GM21825 (cell line): ENCODE measurements at regions not wholly inside any gene's neighbourhood (a gene's known extent, or its start where the extent isn't known, plus 50 kb on each side); places are given as distances from the start of the nearest gene placed in this dataset.
"Not testable (repeated sequence)": the region's sequence is repeated elsewhere in the genome, so short reads cannot be mapped to it uniquely, and the experiment has no call there.

Source experiments
- ATAC-seq: cut with Tn5 transposase; IDR thresholded peaks from one replicate; pipeline ENCODE4 v1.9.1; 2021; ENCODE audit warnings: mild to moderate bottlenecking, moderate library complexity; ENCODE audit not compliant: unreplicated experiment

GRCh38 chr5:162603443-162604070 is 536.0 kb downstream of the GABRG2 start:
- ATAC-seq, result no peak

DNA sequence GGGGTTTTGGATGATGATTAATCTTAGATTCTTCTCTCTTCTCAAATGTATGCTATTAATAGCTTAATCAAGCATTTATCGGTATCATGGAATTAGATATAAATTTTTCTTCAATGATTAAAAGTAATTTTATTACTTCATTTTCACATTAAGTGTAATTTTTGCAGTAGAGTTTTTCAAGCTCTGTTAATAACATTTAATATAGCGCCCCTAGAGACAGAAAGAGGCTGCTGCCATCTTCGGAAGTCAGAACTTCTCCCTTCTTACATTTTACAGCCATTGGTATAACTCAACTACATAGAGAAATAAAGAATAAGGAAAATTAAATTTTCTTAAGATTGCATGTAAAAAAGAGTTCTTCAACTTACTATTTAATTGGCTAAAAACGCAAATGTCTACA is 540.3 kb downstream of the GABRG2 start:
- ATAC-seq, result no peak

- ATAC-seq, result not testable (repeated sequence)
Measured at GRCh38 chr5:162621726-162622263, 554.2 kb downstream of the GABRG2 start.

DNA sequence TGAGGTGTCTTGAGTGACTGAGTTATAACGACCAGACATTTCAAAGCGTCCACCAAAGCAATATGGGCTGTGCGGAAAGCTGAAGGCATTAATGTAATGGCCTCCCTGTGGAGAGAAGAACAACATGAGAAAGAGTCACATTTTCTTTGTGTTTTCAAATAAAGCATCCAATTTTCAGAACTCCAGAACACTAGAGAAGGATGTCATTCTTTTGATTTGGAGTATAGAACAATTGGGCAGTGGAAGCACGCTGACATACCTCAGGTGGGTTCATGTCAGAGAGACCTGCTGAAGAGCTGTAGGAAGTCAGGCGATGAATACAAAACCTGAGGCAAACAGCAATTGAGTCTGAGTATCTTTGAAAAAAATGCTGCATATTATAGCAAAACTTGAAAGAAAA is 556.5 kb downstream of the GABRG2 start:
- ATAC-seq, result no peak

GRCh38 chr5:162637481-162637880 is 569.9 kb downstream of the GABRG2 start:
- no peak for ATAC-seq

DNA sequence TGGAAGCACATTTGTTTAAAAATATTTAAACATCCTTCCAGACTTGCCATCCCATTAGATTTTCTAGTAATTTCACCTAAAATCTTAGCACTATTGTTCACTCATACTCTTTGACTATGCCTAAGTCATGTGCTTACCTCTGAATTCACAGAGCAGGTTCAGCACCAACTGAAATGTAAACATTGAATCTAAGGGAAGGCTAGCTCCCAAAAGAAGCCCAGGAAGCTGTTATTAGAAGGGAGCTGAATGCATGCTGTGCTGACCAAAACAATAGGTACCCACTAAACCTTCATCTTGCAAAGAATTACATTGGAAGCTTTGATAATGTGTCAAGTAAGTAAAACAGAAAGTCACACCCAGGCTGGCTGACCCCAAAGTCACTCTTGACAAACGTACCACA is 571.3 kb downstream of the GABRG2 start:
- ATAC-seq, result no peak

- ATAC-seq, result no peak
Measured at GRCh38 chr5:162641142-162641813, 573.7 kb downstream of the GABRG2 start.

DNA sequence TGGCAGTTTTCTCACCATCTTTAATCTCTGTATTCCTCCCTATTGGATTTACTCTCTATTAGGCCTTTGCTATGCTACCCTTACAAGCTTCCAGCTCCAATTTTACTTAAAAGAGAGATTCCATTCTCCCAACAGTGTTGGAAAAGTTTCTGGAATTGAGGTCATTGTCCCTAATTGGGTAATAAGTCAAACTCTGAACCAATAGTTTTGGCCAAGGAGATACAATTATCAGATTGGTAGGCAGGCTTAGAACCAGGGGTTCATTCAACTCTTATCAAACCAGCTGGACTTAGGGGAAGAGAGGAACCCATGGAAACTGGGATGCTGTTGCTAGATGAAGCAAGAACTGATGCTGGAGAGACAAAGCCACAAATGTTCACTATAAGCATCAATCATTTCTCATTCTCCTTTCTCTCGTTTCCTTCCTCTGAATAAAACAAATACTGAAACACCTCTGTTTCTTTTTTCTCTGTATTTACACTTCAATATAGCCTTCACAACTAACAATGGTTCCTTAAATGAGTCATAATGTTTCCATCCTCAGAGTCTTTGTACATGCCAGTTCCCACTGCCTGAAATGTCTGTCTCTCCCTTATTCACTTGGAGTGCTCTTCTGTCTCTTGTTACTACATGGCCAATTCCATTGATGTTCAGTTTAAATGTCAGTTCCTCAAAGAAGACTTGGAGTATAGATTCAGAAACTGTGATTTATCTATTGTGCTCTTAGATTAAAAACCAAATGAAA is 587.3 kb downstream of the GABRG2 start:
- no peak for ATAC-seq

- no peak for ATAC-seq
Measured at GRCh38 chr5:162657076-162657475, 589.5 kb downstream of the GABRG2 start.

DNA sequence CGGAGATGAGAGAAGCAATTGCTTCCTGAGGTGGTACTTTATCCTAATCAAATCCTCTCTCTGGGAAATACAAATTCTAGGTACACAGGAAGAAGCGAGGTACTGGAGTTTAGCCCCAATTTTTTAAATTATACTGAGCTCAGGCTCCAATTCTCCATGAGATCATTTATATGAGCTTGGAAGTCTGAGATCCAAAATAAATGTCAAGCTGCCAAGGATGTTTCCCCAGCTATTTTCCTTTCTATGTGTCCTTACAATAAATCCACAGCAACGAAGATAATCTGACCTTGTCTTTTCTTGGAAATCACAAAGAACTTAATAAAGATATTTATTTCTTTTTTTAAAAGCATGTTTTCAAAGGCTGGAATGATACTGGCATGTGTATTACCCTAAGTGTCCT is 597.3 kb downstream of the GABRG2 start:
- no peak for ATAC-seq

DNA sequence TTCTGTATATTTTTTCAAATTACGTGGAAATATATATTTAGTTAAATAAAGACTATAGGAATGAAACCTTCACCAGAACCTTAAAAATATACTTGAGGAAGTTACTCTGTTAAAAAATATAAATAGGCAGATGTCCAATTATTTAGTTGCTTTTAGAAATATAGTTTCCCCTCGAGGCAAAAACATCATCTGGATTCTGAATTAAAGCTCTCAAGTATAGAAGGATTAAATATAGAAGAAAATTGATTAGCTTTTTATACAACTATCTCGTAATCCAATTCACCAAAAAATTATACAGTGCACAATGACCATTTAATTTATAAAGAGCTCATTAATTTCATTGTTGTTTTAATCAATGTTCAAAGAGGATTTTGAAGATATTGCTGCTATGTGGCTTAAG is 601.4 kb downstream of the GABRG2 start:
- no peak for ATAC-seq

DNA sequence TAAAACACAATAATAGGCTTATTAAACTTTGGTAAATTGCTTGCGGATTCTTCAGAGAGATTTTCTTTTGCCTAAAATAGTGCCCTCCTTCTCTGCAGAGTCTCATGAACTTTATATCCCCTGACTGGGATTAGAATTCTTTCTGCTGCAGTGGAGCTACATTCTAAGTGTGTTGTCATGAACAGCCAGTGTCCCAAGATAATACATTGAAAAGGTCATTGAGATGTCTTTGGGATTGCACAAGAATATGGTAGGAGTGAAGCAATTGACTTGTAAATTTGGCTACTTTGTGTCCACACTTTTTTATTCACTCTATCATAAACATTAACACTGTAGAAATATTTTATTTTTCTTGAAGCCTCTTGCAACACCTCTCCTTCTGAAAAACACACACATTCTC is 604.5 kb downstream of the GABRG2 start:
- ATAC-seq, result no peak

DNA sequence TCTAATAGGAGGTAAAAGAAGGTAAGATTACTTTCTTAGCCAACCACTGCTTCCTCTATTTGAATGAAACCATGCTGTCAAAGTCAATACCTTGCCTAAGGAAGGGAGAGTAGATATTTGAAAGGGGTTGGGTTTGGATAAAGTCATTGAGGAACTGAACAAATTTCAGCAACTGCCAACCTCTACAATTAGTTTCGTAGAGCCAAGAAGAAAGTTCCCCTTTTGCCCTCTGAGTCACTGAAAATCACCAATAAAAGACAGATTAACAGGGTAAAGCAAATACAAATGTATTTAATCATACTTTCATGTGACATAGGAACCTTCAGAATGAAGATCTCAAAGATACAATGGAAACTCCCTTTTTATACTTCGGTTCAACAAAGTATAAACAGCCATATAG is 615.7 kb downstream of the GABRG2 start:
- ATAC-seq, result no peak

DNA sequence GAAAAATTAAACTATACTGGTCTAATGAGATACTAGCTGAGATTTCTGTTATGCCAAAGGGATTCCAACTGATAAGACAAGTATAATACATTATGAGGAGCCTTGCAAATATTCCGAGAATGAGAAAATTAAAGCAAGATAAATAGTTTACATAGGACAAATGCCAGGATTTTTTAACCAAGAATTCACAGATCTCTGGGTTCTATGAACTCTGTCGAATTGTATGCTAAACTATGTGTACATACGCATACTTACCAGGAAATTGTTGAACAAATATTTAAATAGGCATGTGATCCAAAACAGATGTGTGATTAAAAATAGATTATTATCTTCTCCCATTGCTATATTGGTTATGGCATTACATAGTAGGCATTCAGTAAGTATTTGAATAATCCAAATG is 616.6 kb downstream of the GABRG2 start:
- no peak for ATAC-seq

DNA sequence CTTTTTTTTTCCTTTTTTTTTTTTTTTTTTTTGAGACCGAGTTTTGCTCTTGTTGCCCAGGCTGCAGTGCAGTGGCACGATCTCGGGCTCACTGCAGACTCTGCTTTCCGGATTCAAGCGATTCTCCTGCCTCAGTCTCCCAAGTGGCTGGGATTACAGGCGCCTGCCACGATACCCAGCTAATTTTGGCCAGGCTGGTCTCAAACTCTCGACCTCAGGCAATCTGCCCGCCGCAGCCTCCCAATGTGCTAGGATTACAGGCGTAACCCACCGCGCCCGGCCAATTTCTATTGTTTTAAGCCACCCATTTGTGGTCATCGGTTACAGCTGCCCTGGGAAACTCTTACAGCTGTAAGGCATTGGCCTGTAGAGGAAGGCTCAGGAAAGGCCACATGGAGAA is 617.7 kb downstream of the GABRG2 start:
- no peak for ATAC-seq

DNA sequence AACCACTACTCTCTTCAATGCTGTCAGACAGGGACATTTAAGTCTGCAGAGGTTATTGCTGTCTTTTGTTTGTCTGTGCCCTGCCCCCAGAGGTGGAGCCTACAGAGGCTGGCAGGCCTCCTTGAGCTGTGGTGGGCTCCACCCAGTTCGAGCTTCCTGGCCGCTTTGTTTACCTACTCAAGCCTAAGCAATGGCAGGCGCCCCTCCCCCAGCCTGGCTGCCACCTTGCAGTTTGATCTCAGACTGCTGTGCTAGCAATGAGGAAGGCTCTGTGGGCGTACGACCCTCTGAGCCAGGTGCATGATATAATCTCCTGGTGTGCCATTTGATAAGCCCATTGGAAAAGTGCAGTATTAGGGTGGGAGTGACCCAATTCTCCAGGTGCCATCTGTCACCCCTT is 628.7 kb downstream of the GABRG2 start:
- ATAC-seq, result not testable (repeated sequence)

- no peak for ATAC-seq
Measured at GRCh38 chr5:162699361-162699760, 631.8 kb downstream of the GABRG2 start.

DNA sequence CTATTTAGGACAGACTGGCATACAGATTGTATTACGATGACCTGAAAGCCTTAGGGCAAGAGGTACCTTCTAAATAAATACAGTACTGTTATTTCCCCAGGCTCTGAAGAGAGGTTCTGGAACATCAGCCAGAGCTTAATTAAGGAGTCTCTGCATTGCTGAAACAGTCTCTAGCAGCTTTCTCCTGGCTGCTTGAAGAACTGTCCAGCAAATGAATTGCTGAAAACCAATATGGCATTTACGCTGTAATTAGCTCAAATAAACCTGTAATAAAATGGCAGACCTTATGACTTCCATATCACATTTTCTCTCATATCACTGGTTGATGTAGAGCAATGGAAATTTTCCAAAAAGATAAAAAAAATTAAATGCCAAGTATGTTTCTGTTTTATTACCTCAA is 636.3 kb downstream of the GABRG2 start:
- ATAC-seq, result no peak

- ATAC-seq, result no peak
Measured at GRCh38 chr5:162711244-162711643, 643.7 kb downstream of the GABRG2 start.

- no peak for ATAC-seq
Measured at GRCh38 chr5:162719720-162720119, 652.1 kb downstream of the GABRG2 start.

DNA sequence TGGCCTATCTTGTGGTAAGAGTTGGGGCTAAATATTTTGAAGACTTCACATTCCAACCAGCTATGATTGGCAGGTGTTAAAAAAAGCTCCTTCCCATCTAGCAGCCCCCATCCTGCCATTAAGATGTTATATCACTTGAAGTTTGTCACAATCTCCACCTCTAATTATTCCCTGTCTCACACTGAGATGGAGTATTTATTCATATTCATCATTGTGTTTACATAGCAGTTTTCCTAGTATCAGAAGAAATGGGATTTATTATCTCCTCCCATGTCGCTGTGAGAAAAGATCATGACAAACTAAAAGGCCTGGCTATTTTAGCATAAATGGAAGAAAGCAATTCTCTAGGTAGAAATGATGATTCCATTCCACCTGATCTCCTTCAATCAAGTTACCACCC is 653.6 kb downstream of the GABRG2 start:
- no peak for ATAC-seq

- no peak for ATAC-seq
Measured at GRCh38 chr5:162752612-162753011, 684.8 kb upstream of the CCNG1 start.
